ENCODE measurements at regions not wholly inside any gene's neighbourhood (a gene's known extent, or its start where the extent isn't known, plus 50 kb on each side); places are given as distances from the start of the nearest gene placed in this dataset.

GRCh38 chr3:74033806-74034205 lies 409.1 kb upstream of the PDZRN3 start:
- intact Hi-C loops (cut with DNase I), result no loop called here

GRCh38 chr3:74033381-74033780 lies 408.6 kb upstream of the PDZRN3 start:
- TF ChIP-seq CTCF (IDR thresholded peaks at IDR 0.05), result no peak
- Histone ChIP-seq H3K9ac (ENCODE audit: low read depth in 2 of 2, low read length in 2 of 2) (no peak overlapping the region), H3K4me3 (no peak overlapping the region), H3K36me3 (no peaks in the 10 kb centered on the region), H3K27ac (no peak overlapping the region), H3K27me3 (no peaks in the 10 kb centered on the region), H3K4me1 (no peaks in the 10 kb centered on the region), H3K9me3 (no peaks in the 10 kb centered on the region)
- intact Hi-C loops (cut with DNase I), result no loop called here
- DNase-seq, result no peak

More at GRCh38 chr3:74033806-74034205, 409.1 kb upstream of the PDZRN3 start:
- H3K36me3 ChIP-seq, result no peaks in the 10 kb centered on the region
- no peaks in the 10 kb centered on the region for H3K9me3 ChIP-seq
- H3K4me3 ChIP-seq, result no peak overlapping the region
- TF ChIP-seq CTCF (IDR thresholded peaks at IDR 0.05), result no peak
- no peaks in the 10 kb centered on the region for H3K4me1 ChIP-seq
- H3K27me3 ChIP-seq, result no peaks in the 10 kb centered on the region
- DNase-seq, result no peak
- no peak overlapping the region for H3K9ac ChIP-seq (ENCODE audit: low read depth in 2 of 2, low read length in 2 of 2)
- no peak overlapping the region for H3K27ac ChIP-seq

- no peak for DNase-seq
- intact Hi-C loops (cut with DNase I), result no loop called here
- no peak for TF ChIP-seq CTCF (IDR thresholded peaks at IDR 0.05)
- no peaks in the 10 kb centered on the region for H3K9me3 ChIP-seq
- H3K27ac ChIP-seq, result no peak overlapping the region
- no peaks in the 10 kb centered on the region for H3K4me1 ChIP-seq
- no peak overlapping the region for H3K9ac ChIP-seq (ENCODE audit: low read depth in 2 of 2, low read length in 2 of 2)
- H3K36me3 ChIP-seq, result no peaks in the 10 kb centered on the region
- no peak overlapping the region for H3K4me3 ChIP-seq
- no peaks in the 10 kb centered on the region for H3K27me3 ChIP-seq
Measured at GRCh38 chr3:74027121-74027520, 402.4 kb upstream of the PDZRN3 start.

DNA sequence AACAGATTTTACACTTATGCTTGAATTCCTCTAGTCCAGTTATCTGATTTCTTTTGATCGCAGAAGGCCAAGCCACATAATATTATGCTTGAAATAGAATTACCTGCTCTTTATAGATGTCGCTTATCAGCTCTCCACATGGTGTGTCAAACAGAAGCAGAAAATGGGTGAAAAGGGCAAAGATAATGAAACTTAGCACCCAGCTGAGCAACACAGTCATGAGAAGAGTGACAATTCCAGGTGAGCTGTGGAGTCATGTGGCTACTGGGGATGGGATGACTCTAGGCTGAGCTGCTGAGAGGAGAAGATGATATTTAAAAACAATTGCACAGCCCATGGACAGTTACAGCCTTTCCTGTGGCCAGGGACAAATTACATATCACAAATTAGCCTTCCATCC lies 398.7 kb upstream of the PDZRN3 start:
- no peaks in the 10 kb centered on the region for H3K36me3 ChIP-seq
- H3K27me3 ChIP-seq, result no peaks in the 10 kb centered on the region
- intact Hi-C loops (cut with DNase I), result no loop called here
- H3K9me3 ChIP-seq, result no peaks in the 10 kb centered on the region
- H3K27ac ChIP-seq, result no peak overlapping the region
- DNase-seq, result no peak
- TF ChIP-seq CTCF (IDR thresholded peaks at IDR 0.05), result no peak
- H3K4me3 ChIP-seq, result no peak overlapping the region
- no peaks in the 10 kb centered on the region for H3K4me1 ChIP-seq
- no peak overlapping the region for H3K9ac ChIP-seq (ENCODE audit: low read depth in 2 of 2, low read length in 2 of 2)

- intact Hi-C loops (cut with DNase I), result no loop called here
- Histone ChIP-seq H3K36me3 (no peaks in the 10 kb centered on the region), H3K9ac (ENCODE audit: low read depth in 2 of 2, low read length in 2 of 2) (no peak overlapping the region), H3K27ac (no peak overlapping the region), H3K4me1 (no peaks in the 10 kb centered on the region), H3K9me3 (no peaks in the 10 kb centered on the region), H3K4me3 (no peak overlapping the region), H3K27me3 (no peaks in the 10 kb centered on the region)
- no peak for TF ChIP-seq CTCF (IDR thresholded peaks at IDR 0.05)
- no peak for DNase-seq
Measured at GRCh38 chr3:74021449-74021848, 396.7 kb upstream of the PDZRN3 start.
